ENCODE measurements at regions not wholly inside any gene's neighbourhood (a gene's known extent, or its start where the extent isn't known, plus 50 kb on each side); places are given as distances from the start of the nearest gene placed in this dataset.
"Not testable (repeated sequence)": the region's sequence is repeated elsewhere in the genome, so short reads cannot be mapped to it uniquely, and the experiment has no call there.

DNA sequence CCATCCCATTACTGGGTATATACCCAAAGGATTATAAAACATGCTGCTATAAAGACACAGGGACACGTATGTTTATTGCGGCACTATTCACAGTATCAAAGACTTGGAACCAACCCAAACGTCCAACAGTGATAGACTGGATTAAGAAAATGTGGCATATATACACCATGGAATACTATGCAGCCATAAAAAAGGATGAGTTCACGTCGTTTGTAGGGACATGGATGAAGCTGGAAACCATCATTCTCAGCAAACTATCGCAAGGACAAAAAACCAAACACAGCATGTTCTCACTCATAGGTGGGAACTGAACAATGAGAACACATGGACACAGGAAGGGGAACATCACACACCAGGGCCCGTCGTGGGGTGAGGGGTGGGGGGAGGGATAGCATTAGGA lies 106.1 kb downstream of the CHD1L start:
- DNase-seq (ENCODE audit: low spot score); ATAC-seq: not testable (repeated sequence)

DNA sequence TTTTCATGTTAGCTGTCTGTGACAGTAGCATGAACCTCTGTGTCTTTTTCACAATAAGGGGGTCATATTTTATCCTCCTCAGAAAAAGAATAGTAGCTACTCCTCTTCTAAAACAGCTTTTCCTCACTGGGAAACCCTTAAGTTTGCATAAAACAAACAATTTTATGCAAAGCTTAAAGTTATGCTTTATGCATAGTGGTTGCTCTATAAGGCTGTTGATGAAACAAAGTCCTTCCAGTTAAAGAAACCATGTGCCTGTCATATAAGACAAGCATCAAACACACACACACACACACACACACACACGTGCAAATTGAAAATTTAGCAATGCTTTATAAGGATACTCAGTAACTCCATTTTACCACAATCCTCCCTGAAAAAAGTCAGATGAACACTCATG lies 107.0 kb downstream of the CHD1L start:
- DNase-seq (ENCODE audit: low spot score) (no peak), ATAC-seq (no peak)

DNA sequence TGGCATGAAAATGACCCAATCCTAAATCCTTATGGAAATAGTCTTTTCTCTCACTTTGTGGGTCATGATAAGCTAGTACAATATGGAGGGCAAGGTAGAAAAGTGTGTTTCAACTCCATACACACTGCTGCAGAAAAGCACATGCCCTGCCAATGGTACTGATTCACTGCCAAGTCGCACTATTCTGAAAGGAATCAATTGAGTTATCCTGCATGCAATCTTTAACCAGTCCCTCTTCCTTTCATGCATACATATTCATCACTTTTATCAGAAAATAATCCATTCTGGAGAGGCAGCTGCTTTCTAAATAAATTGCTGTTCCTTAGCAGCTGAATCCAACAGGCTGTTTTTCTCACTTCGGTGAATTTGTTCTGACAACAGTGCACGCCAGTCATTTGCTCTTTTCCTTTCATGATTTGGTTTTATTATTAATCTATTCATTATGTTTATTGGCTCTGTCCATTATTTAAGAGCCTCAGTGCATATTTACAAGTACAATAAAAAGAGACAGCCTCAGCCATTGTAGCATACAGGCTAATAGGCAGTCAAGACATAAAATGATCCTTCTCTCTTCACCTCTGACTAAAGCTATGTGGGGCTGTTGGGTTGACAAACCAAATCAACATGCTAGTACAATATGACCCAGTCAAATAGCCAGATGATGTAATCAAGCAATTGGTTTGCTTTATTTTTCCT lies 108.8 kb downstream of the CHD1L start:
- DNase-seq (ENCODE audit: low spot score) = no peak
- no peak for ATAC-seq

DNA sequence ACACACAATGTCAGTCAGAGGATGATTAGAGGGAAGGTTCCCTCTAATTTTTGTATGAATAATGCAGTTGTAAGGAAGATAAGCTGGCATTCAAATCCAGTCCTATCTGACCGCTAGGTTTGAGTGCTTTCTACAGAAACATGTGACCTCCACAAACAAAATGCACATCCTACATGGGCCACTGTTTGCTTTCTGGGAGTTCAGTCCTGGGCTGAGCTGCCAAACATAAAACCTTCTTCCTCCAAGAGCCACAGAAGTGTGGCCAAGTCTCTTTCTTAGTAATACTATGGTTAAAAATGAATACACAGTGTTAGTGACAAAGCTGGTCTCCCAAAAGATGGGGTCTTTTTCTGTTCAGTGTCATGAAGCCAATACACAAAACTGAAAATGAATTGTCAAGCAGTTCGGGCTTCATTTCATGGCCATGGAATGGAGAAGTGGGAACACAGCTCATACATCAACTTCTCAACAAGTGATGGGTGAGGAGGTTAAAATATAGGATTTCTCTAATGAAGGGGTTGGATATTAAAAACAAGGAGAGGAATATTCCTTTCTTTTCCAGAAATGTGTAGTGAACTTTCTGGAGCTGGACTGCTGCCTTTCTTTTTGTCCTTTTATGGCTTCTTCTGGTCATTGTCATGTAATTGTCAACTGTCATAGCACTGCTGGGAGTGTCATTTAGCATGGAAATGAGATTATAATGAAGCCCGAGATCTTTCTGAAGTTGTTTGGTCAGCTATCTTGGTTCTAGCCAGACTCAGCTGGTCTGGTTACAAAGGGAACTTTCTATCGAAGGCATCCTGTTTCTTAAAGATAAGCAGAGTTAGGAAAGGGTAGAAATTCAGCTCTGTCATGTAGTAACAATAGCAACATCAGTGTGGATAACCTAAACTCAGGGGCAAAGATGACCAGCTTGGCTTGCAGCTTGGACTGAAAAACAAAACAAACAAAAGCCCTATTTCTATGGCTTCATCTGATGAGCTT lies 135.1 kb downstream of the CHD1L start:
- ATAC-seq = no peak
- DNase-seq (ENCODE audit: low spot score) = no peak

DNA sequence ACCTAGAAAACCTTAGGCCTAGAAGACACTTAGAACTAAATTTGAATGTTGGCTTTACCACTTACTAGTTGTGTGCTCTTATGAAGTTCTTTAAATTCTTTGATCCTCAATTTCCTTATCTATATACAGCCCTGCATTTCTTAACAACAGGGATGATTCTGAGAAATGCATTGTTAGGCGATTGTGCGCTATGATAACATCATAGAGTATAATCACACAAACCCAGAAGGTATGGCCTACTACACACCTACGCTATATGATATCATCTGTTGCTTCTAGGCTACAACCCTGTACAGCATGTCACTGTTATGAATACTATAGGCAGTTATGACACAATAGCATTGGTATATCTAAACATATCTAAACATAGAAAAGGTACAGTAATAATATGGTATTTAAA lies 137.4 kb downstream of the CHD1L start:
- DNase-seq (ENCODE audit: low spot score) (no peak), ATAC-seq (no peak)

DNA sequence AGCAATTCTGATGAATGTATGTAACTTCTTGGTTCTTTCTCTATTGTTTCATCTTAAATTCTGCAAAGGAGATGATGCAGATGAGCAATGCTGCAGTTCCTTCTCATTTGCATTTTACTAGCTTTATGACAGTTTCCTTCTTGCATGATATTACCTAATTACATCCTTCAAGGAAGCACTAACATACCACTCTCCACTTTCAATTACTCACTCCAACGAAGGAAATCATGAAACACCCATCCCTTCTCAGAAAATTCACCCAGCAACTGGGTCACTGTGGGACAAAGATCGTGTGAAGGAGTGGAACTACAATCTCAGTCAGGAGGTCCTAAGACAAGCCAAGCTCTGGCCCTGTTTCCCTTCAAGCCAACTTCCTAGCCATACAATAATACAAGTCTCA lies 142.3 kb downstream of the CHD1L start:
- ATAC-seq (no peak), DNase-seq (ENCODE audit: low spot score) (no peak)

DNA sequence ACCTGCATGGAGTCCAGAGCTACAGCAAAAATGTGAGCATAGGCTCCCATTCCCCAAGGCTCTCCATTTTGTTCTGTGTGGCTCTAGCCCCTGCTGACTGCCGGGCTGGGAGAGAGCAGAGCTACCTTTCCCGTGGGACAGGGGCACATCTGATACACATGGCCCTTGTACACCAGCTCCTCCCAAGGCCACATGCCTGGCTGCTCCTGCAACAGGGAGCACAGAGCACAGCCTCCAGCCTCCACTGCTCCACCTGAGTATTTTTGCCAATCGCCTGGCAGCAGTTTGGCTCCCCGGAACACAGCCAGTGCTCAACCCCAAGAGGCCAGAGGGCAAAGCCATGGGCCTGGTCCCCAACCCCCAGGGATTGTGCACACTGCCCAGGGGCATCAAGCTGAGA lies 146.5 kb downstream of the CHD1L start:
- peak; percentile 11 for ATAC-seq
- no peak for DNase-seq (ENCODE audit: low spot score)

DNA sequence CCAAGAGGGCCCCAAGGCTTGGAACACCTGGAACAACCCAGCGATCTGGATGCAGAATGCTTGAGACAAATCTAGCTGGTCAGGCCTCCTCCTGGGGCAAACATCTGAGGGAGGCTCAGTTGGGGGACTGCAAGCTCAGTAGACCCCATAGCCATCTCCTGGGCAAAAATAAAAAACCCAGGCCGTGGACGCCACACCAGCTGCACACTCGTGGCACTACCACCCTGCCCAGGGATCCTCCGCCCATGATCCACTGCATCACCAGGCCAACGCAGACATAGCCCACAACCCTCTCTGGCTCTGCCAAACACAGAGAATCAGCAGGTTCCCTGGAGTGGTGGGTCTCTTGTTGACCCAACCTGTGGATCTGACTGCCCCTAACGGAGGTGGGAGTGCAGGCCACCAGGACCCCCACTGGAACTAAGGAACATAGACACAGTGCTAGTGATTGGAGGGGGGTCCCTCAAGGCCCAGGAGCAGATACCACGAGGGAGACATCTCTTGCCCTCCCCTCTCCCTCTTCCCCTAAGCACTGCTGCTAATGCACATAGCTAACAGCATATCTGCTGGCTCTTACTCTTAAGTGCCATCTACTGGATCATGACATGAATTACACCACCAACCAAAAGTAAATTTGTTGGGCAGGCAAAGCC lies 147.2 kb downstream of the CHD1L start:
- DNase-seq (ENCODE audit: low spot score) (no peak), ATAC-seq (peak; percentile 98)

DNA sequence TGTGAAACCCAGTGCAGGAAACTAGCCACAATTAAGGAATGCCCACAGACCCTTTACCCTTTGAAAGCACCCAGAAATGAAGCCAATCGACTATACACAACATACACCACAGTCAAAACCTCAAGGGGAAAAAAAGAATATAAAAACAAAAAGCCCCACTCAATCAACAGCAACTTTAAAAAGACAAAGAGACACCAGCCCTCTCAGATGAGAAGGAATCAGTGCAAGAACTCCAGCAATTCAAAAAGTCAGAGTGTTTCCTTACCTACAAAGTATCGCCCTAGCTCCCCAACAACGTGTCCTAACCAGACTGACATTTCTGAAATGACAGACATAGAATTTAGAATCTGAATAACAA lies 147.7 kb downstream of the CHD1L start:
- ATAC-seq (no peak), DNase-seq (ENCODE audit: low spot score) (no peak)

DNA sequence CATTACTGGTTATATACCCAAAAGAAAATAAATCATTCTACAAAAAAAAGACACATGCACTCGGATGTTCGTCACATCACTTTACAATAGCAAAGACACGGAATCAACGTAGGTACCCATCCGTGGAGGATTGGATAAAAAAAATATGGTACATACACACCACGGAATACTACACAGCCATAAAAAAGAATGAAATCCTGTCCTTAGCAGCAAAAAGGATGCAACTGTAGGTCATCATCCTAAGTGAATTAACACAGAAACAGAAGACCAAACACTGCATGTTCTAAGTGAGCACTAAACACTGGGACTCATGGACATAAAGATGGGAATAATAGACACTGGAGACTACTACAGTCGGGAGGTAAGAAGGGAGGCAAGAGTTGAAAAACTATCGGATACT lies 148.6 kb downstream of the CHD1L start:
- ATAC-seq (no peak), DNase-seq (ENCODE audit: low spot score) (no peak)

DNA sequence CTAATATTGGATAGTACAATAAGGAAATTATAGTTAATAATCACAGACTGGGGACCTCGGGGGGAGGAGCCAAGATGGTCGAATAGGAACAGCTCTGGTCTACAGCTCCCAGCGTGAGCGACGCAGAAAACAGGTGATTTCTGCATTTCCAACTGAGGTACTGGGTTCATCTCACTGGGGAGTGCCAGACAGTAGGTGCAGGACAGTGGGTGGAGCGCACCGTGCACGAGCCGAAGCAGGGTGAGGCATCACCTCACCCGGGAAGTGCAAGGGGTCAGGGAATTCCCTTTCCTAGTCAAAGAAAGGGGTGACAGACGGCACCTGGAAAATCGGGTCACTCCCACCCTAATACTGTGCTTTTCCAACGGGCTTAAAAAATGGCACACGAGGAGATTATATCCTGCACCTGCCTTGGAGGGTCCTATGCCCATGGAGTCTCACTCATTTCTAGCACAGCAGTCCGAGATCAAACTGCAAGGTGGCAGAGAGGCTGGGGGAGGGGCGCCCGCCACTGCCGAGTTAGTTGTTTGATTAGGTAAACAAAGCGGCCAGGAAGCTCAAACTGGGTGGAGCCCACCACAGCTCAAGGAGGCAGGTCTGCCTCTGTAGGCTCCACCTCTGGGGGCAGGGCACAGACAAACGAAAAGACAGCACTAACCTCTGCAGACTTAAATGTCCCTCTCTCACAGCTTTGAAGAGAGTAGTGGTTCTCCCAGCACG lies 138.8 kb upstream of the BCL9 start:
- DNase-seq (ENCODE audit: low spot score) = peak; percentile 76
- ATAC-seq = not testable (repeated sequence)

DNA sequence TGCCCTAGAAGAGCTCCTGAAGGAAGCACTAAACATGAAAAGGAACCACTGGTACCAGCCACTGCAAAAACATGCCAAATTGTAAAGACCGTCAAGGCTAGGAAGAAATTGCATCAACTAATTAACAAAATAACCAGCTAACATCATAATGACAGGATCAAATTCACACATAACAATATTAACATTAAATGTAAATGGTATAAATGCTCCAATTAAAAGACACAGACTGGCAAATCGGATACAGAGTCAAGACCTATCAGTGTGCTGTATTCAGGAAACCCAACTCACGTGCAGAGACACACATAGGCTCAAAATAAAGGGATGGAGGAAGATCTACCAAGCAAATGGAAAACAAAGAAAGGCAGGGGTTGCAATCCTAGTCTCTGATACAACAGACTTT lies 137.0 kb upstream of the BCL9 start:
- not testable (repeated sequence) for ATAC-seq; DNase-seq (ENCODE audit: low spot score)

DNA sequence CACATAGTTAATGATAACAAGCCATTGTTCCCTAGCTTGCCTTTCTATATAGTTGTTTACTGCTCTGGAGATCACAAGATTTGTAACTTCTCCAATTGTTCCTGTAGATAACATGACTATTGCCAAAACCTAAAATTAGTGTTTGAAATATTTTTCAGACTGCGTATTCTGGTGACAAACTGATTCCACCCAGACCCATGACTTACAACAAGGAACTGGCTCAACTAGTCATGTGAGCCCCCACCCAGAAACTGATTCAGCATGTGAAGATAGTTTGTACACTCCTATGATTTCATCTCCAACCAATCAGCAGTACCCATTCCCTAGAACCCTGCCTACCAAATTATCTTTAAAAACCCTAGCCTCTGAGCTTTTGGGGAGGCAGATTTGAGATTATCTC lies 131.4 kb upstream of the BCL9 start:
- ATAC-seq = no peak
- no peak for DNase-seq (ENCODE audit: low spot score)

DNA sequence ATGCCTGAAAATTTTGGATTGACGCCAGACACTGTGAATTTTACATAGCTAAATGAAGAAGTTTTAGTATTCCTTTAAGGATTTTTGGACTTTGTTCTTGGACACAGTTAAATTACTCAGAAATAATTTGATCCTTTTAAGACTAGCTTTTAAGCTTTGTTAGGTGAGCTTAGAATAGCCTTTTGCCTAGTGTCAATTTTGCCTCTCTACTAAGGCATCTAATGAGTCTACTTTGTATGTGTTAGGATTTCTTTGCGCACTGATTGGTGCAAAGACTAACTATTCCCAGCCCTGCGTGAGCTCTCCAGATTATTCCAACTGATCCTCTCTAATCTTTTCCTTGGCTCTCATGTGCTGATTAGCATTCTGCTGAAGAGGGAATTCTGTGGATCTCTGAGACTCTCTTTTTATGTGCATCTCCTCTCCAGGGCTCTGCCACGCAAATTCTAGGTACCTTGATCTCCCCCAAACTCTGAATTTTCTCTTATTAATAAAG lies 128.1 kb upstream of the BCL9 start:
- ATAC-seq (no peak), DNase-seq (ENCODE audit: low spot score) (no peak)

DNA sequence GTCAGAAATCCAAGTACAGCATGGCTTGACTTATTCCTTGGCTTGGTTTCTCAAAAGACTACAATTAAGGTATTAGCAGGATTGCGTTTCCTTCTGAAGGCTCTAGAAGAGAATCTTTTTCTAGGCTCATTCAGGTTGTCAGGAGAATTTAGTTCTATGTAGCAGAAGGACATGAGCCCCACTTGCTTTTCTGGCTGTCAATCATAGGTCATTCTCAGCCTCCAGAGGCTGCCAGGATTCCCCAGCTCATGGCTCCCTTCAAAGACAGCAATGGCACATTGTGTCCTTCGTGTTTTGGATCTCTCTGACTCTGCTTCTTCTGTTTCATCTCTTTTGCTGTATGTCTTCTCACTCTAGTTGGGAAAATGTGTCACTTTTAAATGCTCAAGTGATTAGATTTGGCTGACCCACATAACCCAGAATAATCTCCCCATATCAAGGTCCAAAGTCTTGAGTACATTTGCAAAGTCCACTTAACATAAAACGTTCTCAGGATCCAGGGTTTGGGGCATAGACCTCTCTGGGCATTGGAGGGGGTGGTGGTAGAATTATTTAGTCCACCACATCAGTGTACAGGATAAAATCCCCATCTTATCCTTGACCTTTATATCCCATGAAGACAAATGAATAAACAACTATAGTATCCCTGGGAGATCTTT lies 126.7 kb upstream of the BCL9 start:
- DNase-seq (ENCODE audit: low spot score) = no peak
- peak; percentile 75 for ATAC-seq

DNA sequence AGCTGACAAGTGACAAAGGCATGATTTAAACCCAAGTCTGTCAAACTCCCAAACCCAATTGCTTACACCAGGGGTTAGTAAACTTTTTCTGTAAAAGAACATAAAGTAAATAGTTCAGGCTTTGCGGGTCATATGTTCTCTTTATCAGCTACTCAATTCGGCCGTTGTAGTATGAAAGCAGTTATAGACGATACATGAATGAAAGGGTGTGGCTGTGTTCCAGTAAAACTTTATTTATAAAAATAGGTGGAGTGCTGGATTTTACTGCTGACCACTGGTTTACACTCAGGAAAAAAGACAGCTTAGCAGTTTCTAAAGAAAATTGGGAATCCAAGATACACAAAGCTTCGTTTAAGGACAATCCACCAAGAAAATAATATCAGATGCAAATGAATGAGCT lies 124.3 kb upstream of the BCL9 start:
- no peak for DNase-seq (ENCODE audit: low spot score)
- ATAC-seq = no peak

DNA sequence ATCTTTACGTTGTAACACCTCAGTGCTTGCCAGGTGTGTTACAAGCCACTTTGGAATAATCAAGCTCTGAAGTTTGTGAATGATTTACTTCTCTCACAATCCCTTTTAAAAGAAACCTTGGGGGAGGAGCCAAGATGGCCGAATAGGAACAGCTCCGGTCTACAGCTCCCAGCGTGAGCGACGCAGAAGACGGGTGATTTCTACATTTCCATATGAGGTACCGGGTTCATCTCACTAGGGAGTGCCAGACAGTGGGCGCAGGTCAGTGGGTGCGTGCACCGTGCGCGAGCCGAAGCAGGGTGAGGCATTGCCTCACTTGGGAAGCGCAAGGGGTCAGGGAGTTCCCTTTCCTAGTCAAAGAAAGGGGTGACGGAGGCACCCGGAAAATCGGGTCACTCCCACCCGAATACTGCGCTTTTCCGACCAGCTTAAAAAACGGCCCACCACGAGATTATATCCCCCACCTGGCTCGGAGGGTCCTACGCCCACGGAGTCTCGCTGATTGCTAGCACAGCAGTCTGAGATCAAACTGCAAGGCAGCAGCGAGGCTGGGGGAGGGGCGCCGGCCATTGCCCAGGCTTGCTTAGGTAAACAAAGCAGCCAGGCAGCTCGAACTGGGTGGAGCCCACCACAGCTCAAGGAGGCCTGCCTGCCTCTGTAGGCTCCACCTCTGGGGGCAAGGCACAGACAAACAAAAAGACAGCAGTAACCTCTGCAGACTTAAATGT lies 118.0 kb upstream of the BCL9 start:
- not testable (repeated sequence) for DNase-seq (ENCODE audit: low spot score); ATAC-seq

DNA sequence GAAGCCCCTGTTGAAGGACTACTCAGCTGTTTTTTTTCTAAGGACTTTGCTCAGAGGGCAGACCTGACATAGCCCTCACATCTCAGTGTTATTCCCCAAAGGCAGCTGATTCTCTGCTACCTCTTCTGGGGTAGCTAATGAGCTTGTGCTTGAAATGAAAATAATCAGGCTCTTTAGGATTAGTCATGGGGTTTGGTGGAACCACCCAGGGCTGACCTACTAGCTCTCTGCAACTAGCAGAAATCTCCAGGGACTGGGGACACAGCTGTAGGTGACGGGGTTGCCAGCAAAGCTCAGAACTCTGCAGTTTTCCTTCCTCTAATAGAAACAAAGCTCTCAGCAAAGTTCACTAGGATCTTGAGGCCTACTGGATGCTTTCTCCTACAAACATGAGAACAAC lies 106.4 kb upstream of the BCL9 start:
- no peak for DNase-seq (ENCODE audit: low spot score)
- no peak for ATAC-seq

DNA sequence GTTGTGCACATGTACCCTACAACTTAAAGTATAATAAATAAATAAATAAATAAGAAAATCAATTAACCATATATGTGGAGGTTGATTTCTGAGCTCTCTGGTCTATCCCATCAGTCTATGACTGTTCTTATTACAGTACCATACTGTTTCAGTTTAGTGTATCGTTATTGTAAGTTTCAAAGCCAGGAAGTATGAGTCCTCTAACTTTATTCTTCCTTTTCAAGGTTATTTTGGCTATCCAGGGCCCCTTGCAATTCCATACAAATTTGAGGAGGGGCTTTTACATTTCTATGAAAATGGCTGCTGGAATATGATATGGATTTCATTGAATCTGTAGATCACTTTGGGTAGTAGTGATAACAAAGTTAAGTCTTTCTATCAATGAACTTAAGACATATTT lies 96.9 kb upstream of the BCL9 start:
- ATAC-seq (no peak), DNase-seq (ENCODE audit: low spot score) (no peak)

DNA sequence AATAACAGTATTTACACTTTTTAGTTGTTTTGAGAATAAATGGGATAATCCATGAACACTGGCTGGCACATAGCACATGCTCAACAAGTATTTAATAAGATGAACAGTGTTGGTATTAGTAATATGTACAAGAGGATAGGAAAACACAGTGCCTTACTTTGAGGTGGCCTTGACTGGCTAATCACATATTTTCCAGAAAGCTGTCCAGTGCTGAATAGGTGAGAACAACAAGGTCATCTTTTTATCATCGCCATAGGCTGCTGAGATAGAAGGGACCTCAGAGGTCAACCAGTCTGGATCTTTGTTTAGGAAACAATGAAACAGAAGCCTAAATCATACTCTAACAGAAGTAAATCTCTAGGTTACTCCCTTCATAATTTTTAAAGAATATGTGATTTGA lies 89.7 kb upstream of the BCL9 start:
- no peak for ATAC-seq

More for the DNA sequence above, 89.7 kb upstream of the BCL9 start:
- DNase-seq (ENCODE audit: low spot score) = no peak
